WTC11 (cell line): ENCODE measurements at regions not wholly inside any gene's neighbourhood (a gene's known extent, or its start where the extent isn't known, plus 50 kb on each side); places are given as distances from the start of the nearest gene placed in this dataset.

ENCODE experiments used
- ATAC-seq: fragments of 200-7000 bp; cut with Tn5 transposase; 2 replicates; pipeline ENCODE4 v1.10.0; 2021; ENCODE audit warnings: mild to moderate bottlenecking, moderate library complexity
- CTCF ChIA-PET: fragments of 300-600 bp; sonication (Branson Sonifier 250); formaldehyde crosslinking; loops from one replicate; lab custom pipeline; 2021; ENCODE audit warnings: antibody characterized with exemption; lab: Charles Lee
- POLR2A ChIA-PET: fragments of 350-600 bp; sonication (Branson Sonifier 250); formaldehyde crosslinking; loops from one replicate; lab custom pipeline; 2021; ENCODE audit warnings: antibody characterized with exemption; lab: Charles Lee
- DNase-seq: peaks from one replicate; pipeline ENCODE4 v3.0.0; 2021; ENCODE audit warnings: low spot score
- H3K27ac Mint-ChIP-seq: 2 replicates; pipeline ENCODE4 v1.8.0; 2021; ENCODE audit warnings: mixed read lengths
- H3K27me3 Mint-ChIP-seq: 2 replicates; pipeline ENCODE4 v1.8.0; 2021; ENCODE audit warnings: low read depth, mild to moderate bottlenecking, moderate library complexity, mixed read lengths
- H3K36me3 Mint-ChIP-seq: 2 replicates; pipeline ENCODE4 v1.8.0; 2021; ENCODE audit warnings: mixed read lengths
- H3K4me1 Mint-ChIP-seq: 2 replicates; pipeline ENCODE4 v1.8.0; 2022; ENCODE audit warnings: mixed read lengths
- H3K4me3 Mint-ChIP-seq: 2 replicates; pipeline ENCODE4 v1.8.0; 2021; ENCODE audit warnings: mild to moderate bottlenecking, moderate library complexity, mixed read lengths
- H3K9me3 Mint-ChIP-seq: 2 replicates; pipeline ENCODE4 v1.8.0; 2021; ENCODE audit warnings: mixed read lengths
- CDX4 ChIP-seq: fragments of 250-450 bp; sonication (Bioruptor Pico); IDR thresholded peaks from 2 replicates; pipeline ENCODE4 v1.9.0; 2021; ENCODE audit warnings: moderate library complexity, mild to moderate bottlenecking, inconsistent platforms, borderline replicate concordance
- CREM ChIP-seq: sonication (generic); formaldehyde crosslinking; IDR thresholded peaks from 2 replicates; pipeline ENCODE4 v1.8.1; 2022; ENCODE audit warnings: mild to moderate bottlenecking, missing genetic modification reagents, moderate library complexity
- CTCF ChIP-seq: fragments of 200-600 bp; IDR thresholded peaks from 2 replicates; pipeline ENCODE4 v1.8.0; 2022; ENCODE audit warnings: antibody characterized with exemption
- E2F1 ChIP-seq: sonication (generic); formaldehyde crosslinking; IDR thresholded peaks from 2 replicates; pipeline ENCODE4 v1.8.0; 2022; ENCODE audit warnings: mild to moderate bottlenecking, missing genetic modification reagents
- ELF4 ChIP-seq: sonication (generic); formaldehyde crosslinking; IDR thresholded peaks from 2 replicates; pipeline ENCODE4 v1.8.1; 2022; ENCODE audit warnings: low read depth, mild to moderate bottlenecking, moderate library complexity, missing genetic modification reagents
- ETV6 ChIP-seq: sonication (generic); formaldehyde crosslinking; IDR thresholded peaks from 2 replicates; pipeline ENCODE4 v1.8.1; 2022; ENCODE audit warnings: mild to moderate bottlenecking, missing genetic modification reagents
- GTF2I ChIP-seq: fragments of 250-450 bp; sonication (Bioruptor Pico); conservative IDR thresholded peaks from 2 replicates; pipeline ENCODE4 v1.4.0; 2021; ENCODE audit warnings: mild to moderate bottlenecking
- IRF1 ChIP-seq: sonication (generic); formaldehyde crosslinking; IDR thresholded peaks from 2 replicates; pipeline ENCODE4 v1.8.0; 2023; ENCODE audit warnings: missing genetic modification reagents
- IRF2 ChIP-seq: sonication (generic); formaldehyde crosslinking; IDR thresholded peaks from 2 replicates; pipeline ENCODE4 v1.8.0; 2022; ENCODE audit warnings: low read depth, missing genetic modification reagents, borderline replicate concordance
- JAZF1 ChIP-seq: fragments of 250-450 bp; sonication (Bioruptor Pico); IDR thresholded peaks from 2 replicates; pipeline ENCODE4 v1.9.0; 2021; ENCODE audit warnings: moderate library complexity, mild to moderate bottlenecking, inconsistent platforms
- KAT7 ChIP-seq: sonication (generic); formaldehyde crosslinking; IDR thresholded peaks from 2 replicates; pipeline ENCODE4 v1.8.1; 2023; ENCODE audit warnings: missing genetic modification reagents, mild to moderate bottlenecking, borderline replicate concordance
- PRRX2 ChIP-seq: fragments of 250-450 bp; sonication (Bioruptor Pico); IDR thresholded peaks from 2 replicates; pipeline ENCODE4 v1.8.0; 2021; ENCODE audit warnings: mild to moderate bottlenecking
- SOX15 ChIP-seq: fragments of 250-450 bp; sonication (Bioruptor Pico); IDR thresholded peaks from 2 replicates; pipeline ENCODE4 v1.9.0; 2021; ENCODE audit warnings: mild to moderate bottlenecking
- SP1 ChIP-seq: sonication (generic); formaldehyde crosslinking; conservative IDR thresholded peaks from 2 replicates; pipeline ENCODE4 v1.8.1; 2022; ENCODE audit warnings: missing genetic modification reagents
- TCF7 ChIP-seq: sonication (generic); formaldehyde crosslinking; IDR thresholded peaks from 2 replicates; pipeline ENCODE4 v1.8.0; 2022; ENCODE audit warnings: mild to moderate bottlenecking, low read depth, missing genetic modification reagents, moderate library complexity
- TEAD1 ChIP-seq: sonication (generic); formaldehyde crosslinking; IDR thresholded peaks from 2 replicates; pipeline ENCODE4 v1.8.0; 2022; ENCODE audit warnings: mild to moderate bottlenecking, missing genetic modification reagents
- ZBTB21 ChIP-seq: sonication (generic); formaldehyde crosslinking; IDR thresholded peaks from 2 replicates; pipeline ENCODE4 v1.8.1; 2023; ENCODE audit warnings: mild to moderate bottlenecking, missing genetic modification reagents, borderline replicate concordance
- ZNF219 ChIP-seq: sonication (generic); formaldehyde crosslinking; IDR thresholded peaks from 2 replicates; pipeline ENCODE4 v1.8.0; 2023; ENCODE audit warnings: missing genetic modification reagents, mild to moderate bottlenecking, borderline replicate concordance
- ZNF263 ChIP-seq: sonication (generic); formaldehyde crosslinking; IDR thresholded peaks from 2 replicates; pipeline ENCODE4 v1.8.1; 2022; ENCODE audit warnings: low read depth, mild to moderate bottlenecking, moderate library complexity, missing genetic modification reagents
- ZNF425 ChIP-seq: fragments of 250-450 bp; sonication (Bioruptor Pico); conservative IDR thresholded peaks from 2 replicates; pipeline ENCODE4 v1.9.0; 2021; ENCODE audit warnings: mild to moderate bottlenecking
- TF ChIP-seq, protein P1 (sequence below): fragments of 250-450 bp; sonication (Bioruptor Pico); IDR thresholded peaks from 2 replicates; pipeline ENCODE4 v1.9.0; 2021; ENCODE audit warnings: mild to moderate bottlenecking

GRCh38 chr1:115425442-115425841 lies 87.4 kb upstream of the NGF start:
- CTCF ChIA-PET = no interaction called here
- Mint-ChIP-seq H3K4me1 (no peaks in the 10 kb centered on the region), H3K36me3 (no peaks in the 10 kb centered on the region), H3K4me3 (no peak overlapping the region), H3K27me3 (no peaks in the 10 kb centered on the region; the same call in 1 of the 2 replicates), H3K27ac (no peak overlapping the region)
- no peak for TF ChIP-seq ELF4
- TF ChIP-seq TCF7 (CRISPR knock-in tag) = no peak
- no peak for TF ChIP-seq IRF1
- no peak for TF ChIP-seq PRRX2
- no peak for TF ChIP-seq GTF2I (CRISPR knock-in tag)
- TF ChIP-seq IRF2 (CRISPR knock-in tag) = no peak
- TF ChIP-seq, protein P1, sequence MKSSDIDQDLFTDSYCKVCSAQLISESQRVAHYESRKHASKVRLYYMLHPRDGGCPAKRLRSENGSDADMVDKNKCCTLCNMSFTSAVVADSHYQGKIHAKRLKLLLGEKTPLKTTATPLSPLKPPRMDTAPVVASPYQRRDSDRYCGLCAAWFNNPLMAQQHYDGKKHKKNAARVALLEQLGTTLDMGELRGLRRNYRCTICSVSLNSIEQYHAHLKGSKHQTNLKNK (CRISPR knock-in tag) = no peak
- TF ChIP-seq JAZF1 (CRISPR knock-in tag) = no peak
- TF ChIP-seq KAT7 (CRISPR knock-in tag) = no peak
- no peak for TF ChIP-seq SP1 (CRISPR knock-in tag)
- no peak for TF ChIP-seq E2F1 (CRISPR knock-in tag)
- no peak for TF ChIP-seq ETV6 (CRISPR knock-in tag)
- TF ChIP-seq ZNF263 (CRISPR knock-in tag) = no peak
- TF ChIP-seq ZNF219 (CRISPR knock-in tag) = no peak
- TF ChIP-seq CTCF = no peak
- TF ChIP-seq SOX15 = no peak
- TF ChIP-seq, all 79 proteins: peak for 0
- no peak for ATAC-seq
- POLR2A ChIA-PET = no interaction called here
- DNase-seq = no peak
- H3K9me3 Mint-ChIP-seq = no peaks in the 10 kb centered on the region

DNA sequence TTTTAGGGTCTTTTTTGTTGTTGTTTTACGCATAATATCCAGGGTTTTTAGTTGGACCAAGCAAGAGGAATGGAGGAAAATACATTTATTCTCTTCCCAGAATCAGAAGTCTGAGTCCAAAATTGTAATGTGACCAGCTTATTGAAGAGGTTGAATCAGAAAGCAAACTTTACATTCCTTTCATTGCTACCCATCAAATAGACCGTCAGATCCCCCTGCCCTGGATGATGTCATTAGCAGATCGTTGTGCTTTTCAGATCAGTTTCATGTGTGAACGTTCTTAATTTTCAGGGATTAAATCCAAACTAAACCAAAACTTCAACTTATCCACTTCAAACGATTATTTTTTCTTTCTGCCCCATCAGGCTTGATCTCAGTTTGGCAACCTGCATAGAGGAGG lies 85.7 kb upstream of the NGF start:
- TF ChIP-seq CDX4 (CRISPR knock-in tag) = no peak
- TF ChIP-seq ZBTB21 (CRISPR knock-in tag) = no peak
- no peak for TF ChIP-seq CREM (CRISPR knock-in tag)
- no peak for TF ChIP-seq ZNF425 (CRISPR knock-in tag)
- TF ChIP-seq IRF1 = no peak
- TF ChIP-seq TEAD1 (CRISPR knock-in tag) = no peak
- TF ChIP-seq E2F1 (CRISPR knock-in tag) = no peak
- ChIA-PET POLR2A (no interaction called here), CTCF (interaction anchor here (1.5 kb wide), 1 partner anchor 148 kb away, joined by 3 read pairs; no protein-coding TSS in a partner anchor)
- no peak for DNase-seq
- ATAC-seq = no peak
- H3K4me1 Mint-ChIP-seq = no peaks in the 10 kb centered on the region
- H3K9me3 Mint-ChIP-seq = no peaks in the 10 kb centered on the region
- no peaks in the 10 kb centered on the region; the same call in 1 of the 2 replicates for H3K27me3 Mint-ChIP-seq
- H3K36me3 Mint-ChIP-seq = no peaks in the 10 kb centered on the region
- H3K27ac Mint-ChIP-seq = no peak overlapping the region
- H3K4me3 Mint-ChIP-seq = no peak overlapping the region
